Neural progenitor cell (in vitro differentiated cells): ENCODE measurements at regions not wholly inside any gene's neighbourhood (a gene's known extent, or its start where the extent isn't known, plus 50 kb on each side); places are given as distances from the start of the nearest gene placed in this dataset.

Experiments
- DNase-seq: peaks from one replicate; pipeline ENCODE4 v3.0.0-alpha.2; 2016; ENCODE audit warnings: low spot score
- H2AFZ ChIP-seq: fragments of 200-600 bp; sonication (generic); replicated peaks from 2 replicates; pipeline ENCODE4 v1.6.1; 2016; ENCODE audit warnings: antibody characterized with exemption
- H3F3A ChIP-seq: fragments of 200-600 bp; sonication (generic); 2 replicates; pipeline ENCODE4 v1.6.1; 2016; ENCODE audit warnings: antibody characterized with exemption, low read depth
- H3K27ac ChIP-seq: fragments of 200-600 bp; sonication (generic); 2 replicates; pipeline ENCODE4 v1.5.1; 2016; ENCODE audit warnings: mild to moderate bottlenecking
- H3K27me3 ChIP-seq: fragments of 200-600 bp; sonication (generic); 2 replicates; pipeline ENCODE4 v1.6.1; 2016; ENCODE audit warnings: mild to moderate bottlenecking, moderate library complexity
- H3K36me3 ChIP-seq: fragments of 200-600 bp; sonication (generic); 2 replicates; pipeline ENCODE4 v1.5.1; 2016
- H3K4me1 ChIP-seq: fragments of 200-600 bp; sonication (generic); 2 replicates; pipeline ENCODE4 v1.6.1; 2016; ENCODE audit warnings: mixed run types
- H3K4me2 ChIP-seq: fragments of 200-600 bp; sonication (generic); 2 replicates; pipeline ENCODE4 v1.6.1; 2016
- H3K4me3 ChIP-seq: fragments of 200-600 bp; sonication (generic); 2 replicates; pipeline ENCODE4 v1.5.1; 2016
- H3K79me2 ChIP-seq: fragments of 200-600 bp; sonication (generic); 2 replicates; pipeline ENCODE4 v1.6.1; 2016; ENCODE audit warnings: low read depth
- H3K9ac ChIP-seq: fragments of 200-600 bp; sonication (generic); 2 replicates; pipeline ENCODE4 v1.6.1; 2016
- H3K9me3 ChIP-seq: fragments of 200-600 bp; sonication (generic); 2 replicates; pipeline ENCODE4 v1.5.1; 2016; ENCODE audit warnings: low read depth
- H4K20me1 ChIP-seq: fragments of 200-600 bp; sonication (generic); 2 replicates; pipeline ENCODE4 v1.6.1; 2016; ENCODE audit warnings: low read depth
- H3K27ac Mint-ChIP-seq: 3 replicates; pipeline ENCODE4 v1.8.0; 2021; ENCODE audit warnings: mixed read lengths
- H3K27me3 Mint-ChIP-seq: 2 replicates; pipeline ENCODE4 v1.8.0; 2022; ENCODE audit warnings: low read depth, mild to moderate bottlenecking, inconsistent platforms, moderate library complexity, mixed read lengths; ENCODE audit not compliant: insufficient read depth
- H3K36me3 Mint-ChIP-seq: 3 replicates; pipeline ENCODE4 v1.8.0; 2021; ENCODE audit warnings: mixed read lengths
- H3K4me1 Mint-ChIP-seq: 3 replicates; pipeline ENCODE4 v1.8.0; 2021; ENCODE audit warnings: mixed read lengths
- H3K4me3 Mint-ChIP-seq: 3 replicates; pipeline ENCODE4 v1.8.0; 2021; ENCODE audit warnings: mild to moderate bottlenecking, moderate library complexity, mixed read lengths
- H3K9me3 Mint-ChIP-seq: 3 replicates; pipeline ENCODE4 v1.8.0; 2020; ENCODE audit warnings: mixed read lengths
- CTCF ChIP-seq: fragments of 200-600 bp; sonication (generic); IDR thresholded peaks from 2 replicates; pipeline ENCODE4 v1.5.1; 2017; ENCODE audit warnings: antibody characterized with exemption, mild to moderate bottlenecking
- EZH2 ChIP-seq: fragments of 200-600 bp; sonication (generic); IDR thresholded peaks from 2 replicates; pipeline ENCODE4 v1.6.1; 2017; ENCODE audit warnings: antibody characterized with exemption, mild to moderate bottlenecking, moderate library complexity
- EZH2phosphoT487 ChIP-seq: fragments of 200-600 bp; sonication (generic); IDR thresholded peaks from 2 replicates; pipeline ENCODE4 v1.6.1; 2017; ENCODE audit warnings: antibody characterized with exemption

DNA sequence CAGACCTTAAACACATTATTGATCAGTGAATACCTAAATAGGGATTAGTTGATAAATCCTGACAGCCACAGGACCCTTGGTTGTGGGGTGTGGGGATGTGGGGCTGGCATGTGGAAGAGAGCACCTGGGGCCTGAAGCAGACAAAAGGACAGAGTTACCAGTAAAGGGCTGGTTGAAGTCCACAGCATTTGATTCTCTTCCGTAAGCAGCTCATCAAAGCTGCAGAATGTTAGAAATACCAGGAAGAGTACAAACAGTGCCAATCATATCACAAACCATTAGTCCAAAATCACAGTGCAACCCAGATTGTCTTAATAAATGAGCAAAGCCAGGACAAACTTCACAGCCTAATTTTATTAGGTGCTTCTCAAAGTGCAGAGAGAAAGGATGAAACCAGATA, 92.5 kb upstream of the KL start:
- TF ChIP-seq EZH2phosphoT487 = no peak
- TF ChIP-seq CTCF = no peak
- TF ChIP-seq EZH2 = no peak
- H3K4me2 ChIP-seq = no peak overlapping the region
- H3K36me3 ChIP-seq = no peaks in the 10 kb centered on the region
- peaks cover 11% of the 10 kb centered on the region for H3K4me1 Mint-ChIP-seq
- H3K27ac Mint-ChIP-seq = no peak overlapping the region
- no peak overlapping the region for H2AFZ ChIP-seq
- no peaks in the 10 kb centered on the region for H3K9me3 Mint-ChIP-seq
- H3K79me2 ChIP-seq = no peaks in the 10 kb centered on the region
- peaks cover 2% of the 10 kb centered on the region for H3K27me3 Mint-ChIP-seq
- H3K36me3 Mint-ChIP-seq = no peaks in the 10 kb centered on the region
- no peaks in the 10 kb centered on the region for H3K27me3 ChIP-seq
- H3K4me1 ChIP-seq = no peaks in the 10 kb centered on the region
- no peak overlapping the region for H3K4me3 ChIP-seq
- H3K4me3 Mint-ChIP-seq = no peak overlapping the region
- no peak overlapping the region for H3K9ac ChIP-seq
- no peaks in the 10 kb centered on the region for H4K20me1 ChIP-seq
- H3K27ac ChIP-seq = no peak overlapping the region
- H3K9me3 ChIP-seq = no peaks in the 10 kb centered on the region
- H3F3A ChIP-seq = no peaks in the 10 kb centered on the region
- DNase-seq = no peak

- Histone ChIP-seq H3K9me3 (no peaks in the 10 kb centered on the region), H3K36me3 (no peaks in the 10 kb centered on the region), H3K4me3 (no peak overlapping the region), H3F3A (no peaks in the 10 kb centered on the region), H3K27ac (no peak overlapping the region), H2AFZ (no peak overlapping the region), H3K9ac (no peak overlapping the region), H3K27me3 (no peaks in the 10 kb centered on the region), H3K79me2 (no peaks in the 10 kb centered on the region), H3K4me2 (no peak overlapping the region), H3K4me1 (no peaks in the 10 kb centered on the region), H4K20me1 (no peaks in the 10 kb centered on the region)
- Mint-ChIP-seq H3K4me1 (peaks cover 11% of the 10 kb centered on the region), H3K9me3 (no peaks in the 10 kb centered on the region), H3K4me3 (no peak overlapping the region), H3K27me3 (peaks cover 2% of the 10 kb centered on the region), H3K27ac (no peak overlapping the region), H3K36me3 (no peaks in the 10 kb centered on the region)
- TF ChIP-seq CTCF (no peak), EZH2phosphoT487 (no peak), EZH2 (no peak)
- no peak for DNase-seq
These were observed 91.3 kb upstream of the KL start for GRCh38 chr13:32924886-32925285.

- no peaks in the 10 kb centered on the region for H3F3A ChIP-seq
- DNase-seq = no peak
- no peak overlapping the region for H3K27ac ChIP-seq
- no peaks in the 10 kb centered on the region for H3K4me1 ChIP-seq
- H3K4me1 Mint-ChIP-seq = peaks cover 11% of the 10 kb centered on the region
- H3K27me3 ChIP-seq = no peaks in the 10 kb centered on the region
- H3K9ac ChIP-seq = no peak overlapping the region
- no peak overlapping the region for H3K27ac Mint-ChIP-seq
- TF ChIP-seq EZH2phosphoT487 (no peak), CTCF (no peak), EZH2 (no peak)
- no peak overlapping the region for H3K4me2 ChIP-seq
- H3K36me3 ChIP-seq = no peaks in the 10 kb centered on the region
- no peaks in the 10 kb centered on the region for H4K20me1 ChIP-seq
- H3K27me3 Mint-ChIP-seq = peaks cover 2% of the 10 kb centered on the region
- no peak overlapping the region for H3K4me3 Mint-ChIP-seq
- no peak overlapping the region for H2AFZ ChIP-seq
- no peaks in the 10 kb centered on the region for H3K36me3 Mint-ChIP-seq
- no peaks in the 10 kb centered on the region for H3K79me2 ChIP-seq
- no peak overlapping the region for H3K4me3 ChIP-seq
- no peaks in the 10 kb centered on the region for H3K9me3 ChIP-seq
- no peaks in the 10 kb centered on the region for H3K9me3 Mint-ChIP-seq
These were observed 90.7 kb upstream of the KL start for GRCh38 chr13:32925506-32925905.

- H3K9me3 Mint-ChIP-seq = peaks cover 4% of the 10 kb centered on the region
These were observed 83.8 kb upstream of the KL start for GRCh38 chr13:32932376-32932775.

More at GRCh38 chr13:32932376-32932775, 83.8 kb upstream of the KL start:
- DNase-seq = no peak
- H3K9me3 ChIP-seq = no peaks in the 10 kb centered on the region
- H2AFZ ChIP-seq = no peak overlapping the region
- H3K36me3 ChIP-seq = no peaks in the 10 kb centered on the region
- H3K27ac ChIP-seq = no peak overlapping the region
- no peaks in the 10 kb centered on the region for H3F3A ChIP-seq
- no peak overlapping the region for H3K4me3 Mint-ChIP-seq
- no peak overlapping the region for H3K4me2 ChIP-seq
- H3K4me3 ChIP-seq = no peak overlapping the region
- TF ChIP-seq EZH2phosphoT487 (no peak), CTCF (no peak), EZH2 (no peak)
- H3K79me2 ChIP-seq = no peaks in the 10 kb centered on the region
- H3K4me1 ChIP-seq = no peaks in the 10 kb centered on the region
- H3K9ac ChIP-seq = no peak overlapping the region
- no peak overlapping the region for H3K27ac Mint-ChIP-seq
- no peaks in the 10 kb centered on the region for H3K27me3 Mint-ChIP-seq
- H3K27me3 ChIP-seq = no peaks in the 10 kb centered on the region
- H4K20me1 ChIP-seq = no peaks in the 10 kb centered on the region
- peaks cover 3% of the 10 kb centered on the region for H3K36me3 Mint-ChIP-seq
- no peaks in the 10 kb centered on the region for H3K4me1 Mint-ChIP-seq
